Left ventricle myocardium inferior (tissue), 1 donor: ENCODE measurements at regions not wholly inside any gene's neighbourhood (a gene's known extent, or its start where the extent isn't known, plus 50 kb on each side); places are given as distances from the start of the nearest gene placed in this dataset.

Experiments used
- DNase-seq: peaks from one replicate; pipeline ENCODE4 v3.0.0-alpha.2; 2020
- H3K27ac ChIP-seq: fragments of 200-600 bp; replicated peaks from 2 replicates; pipeline ENCODE4 v1.8.0; 2021
- H3K27me3 ChIP-seq: fragments of 200-600 bp; 2 replicates; pipeline ENCODE4 v1.8.0; 2021; ENCODE audit warnings: low read depth
- H3K36me3 ChIP-seq: fragments of 200-600 bp; 2 replicates; pipeline ENCODE4 v1.8.0; 2021
- H3K4me1 ChIP-seq: fragments of 200-600 bp; 2 replicates; pipeline ENCODE4 v1.8.0; 2021
- H3K4me3 ChIP-seq: fragments of 200-600 bp; 2 replicates; pipeline ENCODE4 v1.8.0; 2021; ENCODE audit warnings: mild to moderate bottlenecking, moderate library complexity
- H3K9me3 ChIP-seq: fragments of 200-600 bp; replicated peaks from 2 replicates; pipeline ENCODE4 v1.8.0; 2021
- intact Hi-C: fragments of 100-400 bp; cut with micrococcal nuclease; formaldehyde crosslinking; loops from one replicate; pipeline ENCODE4 v1.11.0; 2022
- TF ChIP-seq, protein P1 (sequence below): fragments of 200-600 bp; IDR thresholded peaks from 2 replicates; pipeline ENCODE4 v1.8.0; 2021; ENCODE audit warnings: antibody characterized with exemption, mild to moderate bottlenecking, borderline replicate concordance
- donor health status: DM: no; HTN: yes; CAD: no; lungs with severe emphysema.

DNA sequence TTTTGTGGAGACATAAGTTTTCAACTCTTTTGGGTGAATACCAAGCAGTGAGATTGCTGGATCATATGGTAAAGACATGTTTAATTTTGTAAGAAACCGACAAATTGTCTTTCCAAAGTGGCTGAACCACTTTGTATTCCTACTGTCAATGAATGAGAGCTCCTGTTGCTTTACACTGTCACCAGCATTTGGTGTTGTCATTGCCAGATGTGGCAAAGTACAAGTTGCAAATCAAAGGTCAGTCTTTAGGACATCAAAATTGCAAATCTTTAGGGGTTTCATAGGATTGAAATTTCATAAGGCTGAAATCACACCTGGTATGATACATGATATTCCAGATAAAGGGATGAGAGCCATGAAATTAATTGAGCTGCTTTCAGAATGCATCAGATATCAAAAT, 67.7 kb upstream of the ELOVL6 start:
- DNase-seq = no peak
- H3K27me3 ChIP-seq = no peaks in the 10 kb centered on the region
- H3K27ac ChIP-seq = no peak overlapping the region
- TF ChIP-seq, protein P1, sequence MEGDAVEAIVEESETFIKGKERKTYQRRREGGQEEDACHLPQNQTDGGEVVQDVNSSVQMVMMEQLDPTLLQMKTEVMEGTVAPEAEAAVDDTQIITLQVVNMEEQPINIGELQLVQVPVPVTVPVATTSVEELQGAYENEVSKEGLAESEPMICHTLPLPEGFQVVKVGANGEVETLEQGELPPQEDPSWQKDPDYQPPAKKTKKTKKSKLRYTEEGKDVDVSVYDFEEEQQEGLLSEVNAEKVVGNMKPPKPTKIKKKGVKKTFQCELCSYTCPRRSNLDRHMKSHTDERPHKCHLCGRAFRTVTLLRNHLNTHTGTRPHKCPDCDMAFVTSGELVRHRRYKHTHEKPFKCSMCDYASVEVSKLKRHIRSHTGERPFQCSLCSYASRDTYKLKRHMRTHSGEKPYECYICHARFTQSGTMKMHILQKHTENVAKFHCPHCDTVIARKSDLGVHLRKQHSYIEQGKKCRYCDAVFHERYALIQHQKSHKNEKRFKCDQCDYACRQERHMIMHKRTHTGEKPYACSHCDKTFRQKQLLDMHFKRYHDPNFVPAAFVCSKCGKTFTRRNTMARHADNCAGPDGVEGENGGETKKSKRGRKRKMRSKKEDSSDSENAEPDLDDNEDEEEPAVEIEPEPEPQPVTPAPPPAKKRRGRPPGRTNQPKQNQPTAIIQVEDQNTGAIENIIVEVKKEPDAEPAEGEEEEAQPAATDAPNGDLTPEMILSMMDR = no peak
- no peaks in the 10 kb centered on the region for H3K4me1 ChIP-seq
- no peak overlapping the region for H3K4me3 ChIP-seq
- intact Hi-C loops = no loop called here
- H3K36me3 ChIP-seq = no peaks in the 10 kb centered on the region
- peaks cover 17% of the 10 kb centered on the region for H3K9me3 ChIP-seq

DNA sequence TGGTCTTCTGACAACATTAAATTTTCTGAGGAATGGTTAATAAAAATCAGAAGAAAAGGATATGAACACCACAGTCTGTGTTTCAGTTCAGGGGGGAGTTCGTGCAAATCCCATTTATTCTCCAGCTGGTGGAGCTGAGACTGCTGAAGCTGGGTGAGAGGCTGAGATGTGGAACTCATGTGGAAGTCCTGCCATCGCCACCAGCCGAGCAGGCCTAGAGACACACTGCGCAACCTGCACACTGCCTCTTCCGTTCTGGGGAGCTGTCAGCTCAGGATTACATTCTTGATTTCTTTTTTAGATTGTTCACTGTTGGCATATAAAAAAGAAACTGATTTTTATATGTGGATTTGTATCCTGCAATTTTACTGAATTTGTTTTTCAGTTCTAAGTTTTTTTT, 66.6 kb upstream of the ELOVL6 start:
- no peak for DNase-seq
- intact Hi-C loops = no loop called here
- H3K4me1 ChIP-seq = no peaks in the 10 kb centered on the region

DNA sequence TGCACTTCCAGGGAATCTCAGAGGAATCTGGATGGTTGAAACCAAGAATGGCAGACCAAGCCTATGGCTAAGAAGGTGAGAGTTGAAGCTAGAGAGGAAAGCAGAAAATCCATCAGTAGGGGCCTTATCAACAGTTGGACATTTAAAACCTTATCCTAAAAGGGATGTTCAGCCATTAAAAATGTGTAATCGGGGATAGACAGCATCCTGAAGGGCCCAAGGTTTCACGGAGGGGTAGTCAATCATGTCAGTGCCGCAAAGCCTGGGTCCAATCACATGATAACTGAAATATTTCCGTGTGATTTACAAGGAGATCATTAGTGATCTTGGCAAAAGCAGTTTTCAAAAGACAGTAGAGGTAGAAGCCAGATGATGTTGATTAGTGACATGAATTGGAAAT, 61.9 kb upstream of the ELOVL6 start:
- no peaks in the 10 kb centered on the region for H3K4me1 ChIP-seq
- H3K36me3 ChIP-seq = no peaks in the 10 kb centered on the region
- TF ChIP-seq, protein P1 = no peak
- H3K27ac ChIP-seq = no peak overlapping the region
- H3K4me3 ChIP-seq = no peak overlapping the region
- intact Hi-C loops = no loop called here
- H3K9me3 ChIP-seq = peaks cover 14% of the 10 kb centered on the region
- no peak for DNase-seq
- no peaks in the 10 kb centered on the region for H3K27me3 ChIP-seq

More for the DNA sequence above, 66.6 kb upstream of the ELOVL6 start:
- H3K4me3 ChIP-seq = no peak overlapping the region
- no peaks in the 10 kb centered on the region for H3K36me3 ChIP-seq
- TF ChIP-seq, protein P1 = no peak
- no peaks in the 10 kb centered on the region for H3K27me3 ChIP-seq
- no peak overlapping the region for H3K27ac ChIP-seq
- H3K9me3 ChIP-seq = peaks cover 17% of the 10 kb centered on the region

DNA sequence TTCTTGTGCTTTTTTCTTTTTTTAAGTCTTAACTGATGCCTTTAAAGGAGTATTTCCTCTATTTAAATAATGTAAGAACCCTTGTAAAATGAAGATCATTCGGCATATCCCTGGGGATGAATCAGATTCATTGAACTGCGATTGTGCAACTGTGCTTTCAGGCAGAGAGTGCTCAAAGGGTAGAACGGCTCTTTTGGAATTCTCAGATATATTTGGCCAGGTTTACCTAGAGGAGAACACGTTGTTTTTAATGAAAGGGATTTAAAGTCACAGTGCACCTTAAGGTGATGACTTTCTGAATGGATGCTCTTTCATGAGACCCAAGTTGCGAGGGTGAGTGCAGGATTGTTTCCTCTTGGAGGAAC, 51.6 kb upstream of the ELOVL6 start:
- DNase-seq = no peak
- no peaks in the 10 kb centered on the region for H3K9me3 ChIP-seq
- TF ChIP-seq, protein P1 = no peak
- intact Hi-C loops = no loop called here
- H3K27me3 ChIP-seq = peaks cover 14% of the 10 kb centered on the region
- no peaks in the 10 kb centered on the region for H3K4me1 ChIP-seq
- H3K4me3 ChIP-seq = no peak overlapping the region
- no peak overlapping the region for H3K27ac ChIP-seq
- no peaks in the 10 kb centered on the region for H3K36me3 ChIP-seq

DNA sequence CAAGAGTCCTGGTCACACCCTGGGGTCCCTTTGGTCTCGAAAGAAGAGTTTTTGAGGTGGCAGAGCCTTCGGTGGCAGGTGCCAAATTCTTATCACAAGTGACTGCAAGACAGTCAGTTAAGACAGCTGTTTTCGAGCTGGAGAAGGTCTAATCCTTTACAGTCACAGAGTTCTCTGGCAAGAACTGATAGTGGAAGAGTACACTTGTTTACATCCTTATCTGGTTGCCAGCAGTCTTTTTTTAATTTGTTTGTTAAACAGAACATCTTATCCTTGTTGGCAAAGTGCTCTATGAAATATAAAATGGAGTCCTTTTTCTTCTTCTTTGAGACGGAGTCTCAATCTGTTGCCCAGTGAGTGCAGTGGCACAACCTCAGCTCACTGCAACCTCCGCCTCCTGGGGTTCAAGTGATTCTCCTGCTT, 50.4 kb upstream of the ELOVL6 start:
- Histone ChIP-seq H3K27me3 (peaks cover 6% of the 10 kb centered on the region), H3K4me1 (no peaks in the 10 kb centered on the region), H3K4me3 (no peak overlapping the region), H3K9me3 (no peaks in the 10 kb centered on the region), H3K36me3 (no peaks in the 10 kb centered on the region), H3K27ac (no peak overlapping the region)
- no peak for DNase-seq
- TF ChIP-seq, protein P1 = no peak
- intact Hi-C loops = no loop called here
